ENCODE measurements at regions not wholly inside any gene's neighbourhood (a gene's known extent, or its start where the extent isn't known, plus 50 kb on each side); places are given as distances from the start of the nearest gene placed in this dataset.
"Not testable (repeated sequence)": the region's sequence is repeated elsewhere in the genome, so short reads cannot be mapped to it uniquely, and the experiment has no call there.

DNA sequence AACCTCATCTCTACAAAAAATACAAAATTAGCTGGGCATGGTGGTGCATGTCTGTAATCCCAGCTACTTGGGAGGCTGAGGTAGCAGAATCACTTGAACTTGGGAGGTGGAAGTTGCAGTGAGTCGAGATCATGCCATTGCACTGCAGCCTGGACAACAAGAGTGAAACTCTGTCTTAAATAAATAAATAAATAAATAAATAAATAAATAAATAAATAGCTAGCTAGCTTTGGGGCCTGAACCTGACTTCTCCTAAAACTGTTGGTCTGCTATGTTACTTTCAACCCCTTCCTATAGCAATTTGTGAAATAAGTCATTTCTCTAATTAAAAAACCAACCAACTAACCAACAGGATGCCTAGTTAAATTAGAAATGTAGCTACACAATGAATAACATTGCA, 101.0 kb upstream of the KCNG1 start:
- TF ChIP-seq, protein P1, sequence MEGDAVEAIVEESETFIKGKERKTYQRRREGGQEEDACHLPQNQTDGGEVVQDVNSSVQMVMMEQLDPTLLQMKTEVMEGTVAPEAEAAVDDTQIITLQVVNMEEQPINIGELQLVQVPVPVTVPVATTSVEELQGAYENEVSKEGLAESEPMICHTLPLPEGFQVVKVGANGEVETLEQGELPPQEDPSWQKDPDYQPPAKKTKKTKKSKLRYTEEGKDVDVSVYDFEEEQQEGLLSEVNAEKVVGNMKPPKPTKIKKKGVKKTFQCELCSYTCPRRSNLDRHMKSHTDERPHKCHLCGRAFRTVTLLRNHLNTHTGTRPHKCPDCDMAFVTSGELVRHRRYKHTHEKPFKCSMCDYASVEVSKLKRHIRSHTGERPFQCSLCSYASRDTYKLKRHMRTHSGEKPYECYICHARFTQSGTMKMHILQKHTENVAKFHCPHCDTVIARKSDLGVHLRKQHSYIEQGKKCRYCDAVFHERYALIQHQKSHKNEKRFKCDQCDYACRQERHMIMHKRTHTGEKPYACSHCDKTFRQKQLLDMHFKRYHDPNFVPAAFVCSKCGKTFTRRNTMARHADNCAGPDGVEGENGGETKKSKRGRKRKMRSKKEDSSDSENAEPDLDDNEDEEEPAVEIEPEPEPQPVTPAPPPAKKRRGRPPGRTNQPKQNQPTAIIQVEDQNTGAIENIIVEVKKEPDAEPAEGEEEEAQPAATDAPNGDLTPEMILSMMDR (IDR thresholded peaks at IDR 0.05) = not testable (repeated sequence)
- not testable (repeated sequence) for TF ChIP-seq POLR2A (IDR thresholded peaks at IDR 0.05)

All from adrenal gland (tissue), 5 donors.